HG02885 (cell line): ENCODE measurements at regions not wholly inside any gene's neighbourhood (a gene's known extent, or its start where the extent isn't known, plus 50 kb on each side); places are given as distances from the start of the nearest gene placed in this dataset.
A peak's percentile ranks its signal among the peaks of the same experiment; 100 is the strongest.
"Not testable (repeated sequence)": the region's sequence is repeated elsewhere in the genome, so short reads cannot be mapped to it uniquely, and the experiment has no call there.

Experiments
- ATAC-seq: cut with Tn5 transposase; IDR thresholded peaks from one replicate; pipeline ENCODE4 v1.9.1; 2021; ENCODE audit warnings: mild to moderate bottlenecking; ENCODE audit not compliant: unreplicated experiment, poor library complexity

DNA sequence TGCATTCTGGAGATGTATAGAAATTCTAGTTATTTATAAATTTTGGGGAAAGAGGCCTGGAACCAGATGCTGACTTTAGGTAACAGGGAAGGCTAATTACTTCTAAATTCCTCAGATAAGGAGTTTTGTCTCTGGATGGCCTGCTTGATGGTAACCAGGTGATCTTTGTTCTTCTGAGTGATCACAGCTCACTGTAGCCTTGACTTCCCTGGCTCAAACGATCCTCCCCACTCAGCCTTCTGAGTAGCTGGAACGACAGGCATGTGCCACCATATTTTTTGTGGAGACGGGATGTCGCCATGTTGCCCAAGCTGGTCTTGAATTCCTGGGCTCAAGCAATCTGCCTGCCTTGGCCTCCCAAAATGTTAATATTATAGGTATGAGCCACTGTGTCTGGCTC, 54.4 kb upstream of the MSH6 start:
- ATAC-seq, result no peak

DNA sequence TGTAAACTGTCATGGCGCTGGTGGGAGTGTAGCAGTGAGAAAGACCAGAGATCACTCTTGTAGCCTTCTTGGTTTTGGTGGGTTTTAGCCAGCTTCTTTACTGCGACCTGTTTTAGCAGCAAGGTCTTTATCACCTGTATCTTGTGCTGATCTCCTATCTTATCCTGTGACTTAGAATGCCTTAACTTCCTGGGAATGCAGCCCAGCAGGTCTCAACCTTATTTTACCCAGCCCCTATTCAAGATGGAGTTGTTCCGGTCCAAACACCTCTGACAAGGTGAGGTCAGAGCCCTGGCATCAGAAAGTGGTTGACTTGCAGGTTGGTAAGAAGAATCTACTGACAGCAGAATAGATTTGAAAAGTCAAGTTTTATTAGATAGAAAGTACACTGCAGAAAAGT, 55.0 kb upstream of the MSH6 start:
- ATAC-seq, result no peak

DNA sequence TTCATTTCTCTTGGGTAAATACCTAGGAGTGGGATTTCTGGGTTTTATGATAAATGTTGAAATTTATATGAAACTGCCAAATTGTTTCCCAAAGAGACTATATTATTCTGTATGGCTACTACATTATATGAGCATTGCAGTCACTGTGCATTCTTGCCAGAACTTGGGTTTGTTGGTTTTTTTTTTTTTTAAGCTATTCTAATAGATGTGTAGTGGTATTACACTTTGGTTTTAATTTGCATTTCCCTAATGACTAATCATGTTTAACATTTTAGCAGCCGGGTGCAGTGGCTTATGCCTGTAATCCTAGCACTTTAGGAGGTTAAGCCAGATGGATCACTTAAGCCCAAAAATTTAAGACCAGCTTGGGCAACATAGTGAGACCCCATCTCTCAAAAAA, 56.0 kb upstream of the MSH6 start:
- ATAC-seq, result not testable (repeated sequence)

DNA sequence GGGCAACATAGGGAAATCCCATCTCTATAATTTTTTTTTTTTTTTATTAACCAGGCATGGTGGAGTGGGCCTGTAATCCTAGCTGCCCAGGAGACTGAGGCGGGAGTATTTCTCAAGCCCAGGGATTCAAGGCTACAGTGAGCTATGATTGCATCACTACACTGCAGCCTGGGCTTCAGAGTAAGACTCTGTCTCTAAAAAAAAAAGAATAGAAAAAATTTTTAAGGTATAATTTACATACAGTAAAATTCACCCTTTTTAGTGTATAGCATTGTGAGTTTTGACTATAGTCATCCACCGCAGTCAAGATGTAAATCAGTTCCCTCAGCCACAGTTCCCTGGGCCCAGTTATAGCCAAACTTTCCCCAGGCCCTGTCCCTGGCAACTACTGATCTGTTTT, 57.1 kb upstream of the MSH6 start:
- peak; percentile 31 for ATAC-seq

DNA sequence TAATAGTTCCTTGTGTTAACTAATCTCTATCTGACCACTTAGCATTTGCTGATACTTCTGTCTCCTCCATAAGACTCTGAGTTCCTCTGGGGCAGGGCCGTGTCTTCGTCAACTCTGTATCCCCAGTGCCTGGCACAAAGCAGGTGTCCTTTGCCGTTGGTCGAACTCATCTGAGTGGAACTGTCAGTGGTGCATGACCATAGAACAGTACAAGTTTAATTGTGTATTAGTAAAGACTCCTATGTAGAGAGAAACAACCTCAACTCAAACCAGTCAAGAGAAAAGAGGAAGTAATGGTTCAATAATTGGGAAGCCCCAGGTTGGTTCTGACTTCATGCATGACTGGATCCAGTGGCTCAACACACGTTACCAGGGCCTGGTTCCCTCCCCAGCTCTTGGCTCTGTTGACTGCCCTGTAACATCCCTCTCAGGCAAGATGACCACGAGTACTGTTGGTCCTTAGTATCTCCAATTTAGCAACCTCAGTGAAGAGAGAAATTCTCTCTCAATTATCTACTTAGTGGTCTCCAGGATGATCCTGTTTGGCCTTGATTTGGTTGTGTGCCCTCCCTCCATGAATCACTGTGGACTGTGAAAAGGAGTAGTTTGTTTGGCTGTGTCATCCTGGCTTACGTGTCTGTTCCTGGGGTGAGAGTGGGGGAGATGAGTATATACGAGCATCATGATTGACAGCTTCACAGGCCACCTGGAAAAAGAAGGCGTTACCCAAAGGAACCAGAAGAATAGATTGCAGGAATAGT, 58.5 kb upstream of the MSH6 start:
- ATAC-seq, result peak; percentile 89

DNA sequence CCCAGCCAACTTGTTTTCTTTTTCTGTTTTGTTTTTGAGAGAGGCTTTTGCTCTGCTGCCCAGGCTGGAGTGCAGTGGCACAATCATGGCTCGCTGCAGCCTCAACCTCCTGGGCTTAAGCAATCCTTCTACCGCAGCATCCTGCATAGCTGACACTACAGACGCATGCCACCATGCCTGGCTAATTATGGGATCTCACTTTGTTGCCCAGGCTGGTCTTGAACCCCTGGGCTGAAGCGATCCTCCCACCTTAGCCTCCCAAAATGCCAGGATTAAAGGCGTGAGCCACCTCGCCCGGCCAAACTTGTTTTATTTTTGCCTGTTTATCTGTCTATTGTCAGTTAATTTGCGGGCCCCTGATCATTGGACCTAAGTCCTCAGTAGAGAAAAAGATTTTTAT, 61.6 kb upstream of the MSH6 start:
- no peak for ATAC-seq

DNA sequence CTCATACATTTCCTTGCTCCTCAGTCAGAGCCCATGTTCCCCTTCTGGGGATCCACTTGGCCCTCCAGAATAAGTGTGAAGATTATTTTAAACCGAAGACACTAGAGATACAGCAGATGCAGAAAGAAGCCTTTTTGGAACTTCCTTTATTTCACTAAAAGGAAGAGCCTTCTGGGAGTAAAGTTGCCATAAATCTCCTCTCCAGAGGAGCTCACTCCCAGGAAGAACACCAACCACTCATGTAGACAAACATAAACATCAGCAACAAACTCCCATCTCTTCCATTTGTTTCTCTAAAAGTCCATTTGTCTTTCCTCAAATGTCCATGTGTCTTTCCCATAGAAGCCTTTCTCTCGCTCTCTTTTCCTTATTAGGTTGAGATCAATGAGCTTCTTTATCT, 62.4 kb upstream of the MSH6 start:
- no peak for ATAC-seq

DNA sequence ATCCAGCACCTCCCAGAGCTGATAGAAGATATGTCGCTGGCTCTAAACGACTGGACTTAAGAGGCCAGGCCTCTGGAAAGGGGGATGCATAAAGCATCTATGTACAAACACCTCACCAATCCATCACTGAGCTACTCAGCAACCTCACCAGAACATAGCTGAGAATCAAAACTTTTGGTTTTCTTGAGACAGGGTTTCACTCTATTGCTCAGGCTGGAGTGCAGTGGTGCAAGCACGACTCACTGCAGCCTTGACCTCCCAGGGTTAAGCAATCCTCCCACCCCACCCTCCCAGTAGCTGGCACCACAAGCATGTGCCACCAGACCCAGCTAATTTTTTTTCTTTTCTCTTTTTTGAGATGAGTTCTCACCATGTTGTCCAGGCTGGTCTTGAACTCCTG, 62.9 kb upstream of the MSH6 start:
- no peak for ATAC-seq

DNA sequence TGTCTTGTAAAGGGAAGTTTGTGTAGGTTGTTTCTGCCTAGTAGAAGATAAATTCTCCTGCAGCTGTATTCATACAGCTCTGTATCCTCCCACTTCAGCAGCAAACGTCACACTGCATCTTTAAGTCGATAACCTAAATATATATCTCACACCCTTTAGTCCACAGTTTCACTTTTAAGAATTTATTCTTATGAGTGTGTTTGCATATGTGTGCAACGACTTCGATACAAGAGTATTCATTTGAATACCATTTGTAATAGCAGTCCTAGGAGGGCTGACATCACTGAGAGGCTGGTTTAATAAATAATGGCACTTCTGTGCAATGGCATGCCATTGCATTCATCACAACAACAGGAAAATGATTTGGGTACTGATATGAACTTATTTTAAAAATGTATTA, 63.8 kb upstream of the MSH6 start:
- peak; percentile 80 for ATAC-seq

DNA sequence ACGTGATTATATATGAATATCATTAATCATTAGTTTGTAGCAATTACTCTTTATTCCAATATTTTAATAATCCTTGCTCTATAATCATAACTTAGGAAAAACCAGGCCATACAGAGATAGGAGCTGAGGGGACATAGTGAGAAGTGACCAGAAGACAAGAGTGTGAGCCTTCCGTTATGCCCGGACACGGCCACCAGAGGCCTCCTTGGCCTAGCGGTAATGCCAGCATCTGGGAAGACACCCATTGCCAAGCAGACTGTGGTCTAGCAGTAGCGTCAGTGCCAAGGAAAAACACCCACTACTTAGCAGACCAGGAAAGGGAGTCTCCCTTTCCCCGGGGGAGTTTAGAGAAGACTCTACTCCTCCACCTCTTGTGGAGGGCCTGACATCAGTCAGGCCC, 66.6 kb upstream of the MSH6 start:
- ATAC-seq, result not testable (repeated sequence)

DNA sequence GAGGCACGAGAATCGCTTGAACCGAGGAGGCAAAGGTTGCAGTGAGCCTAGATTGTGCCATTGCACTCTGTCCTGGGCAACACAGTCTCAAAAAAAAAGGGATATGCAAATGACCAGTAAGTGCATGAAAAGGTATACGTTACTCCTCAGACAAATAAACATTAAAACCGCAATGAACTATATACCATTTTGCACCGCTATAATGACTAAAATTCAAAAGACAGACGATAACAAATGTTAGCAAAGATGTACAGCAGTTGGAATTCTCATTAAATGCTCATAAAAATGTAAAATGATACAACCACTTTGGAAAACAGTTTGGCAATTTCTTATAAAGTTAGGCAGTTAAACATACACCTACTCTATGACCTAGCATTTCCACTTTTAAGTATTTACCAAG, 67.4 kb upstream of the MSH6 start:
- no peak for ATAC-seq

DNA sequence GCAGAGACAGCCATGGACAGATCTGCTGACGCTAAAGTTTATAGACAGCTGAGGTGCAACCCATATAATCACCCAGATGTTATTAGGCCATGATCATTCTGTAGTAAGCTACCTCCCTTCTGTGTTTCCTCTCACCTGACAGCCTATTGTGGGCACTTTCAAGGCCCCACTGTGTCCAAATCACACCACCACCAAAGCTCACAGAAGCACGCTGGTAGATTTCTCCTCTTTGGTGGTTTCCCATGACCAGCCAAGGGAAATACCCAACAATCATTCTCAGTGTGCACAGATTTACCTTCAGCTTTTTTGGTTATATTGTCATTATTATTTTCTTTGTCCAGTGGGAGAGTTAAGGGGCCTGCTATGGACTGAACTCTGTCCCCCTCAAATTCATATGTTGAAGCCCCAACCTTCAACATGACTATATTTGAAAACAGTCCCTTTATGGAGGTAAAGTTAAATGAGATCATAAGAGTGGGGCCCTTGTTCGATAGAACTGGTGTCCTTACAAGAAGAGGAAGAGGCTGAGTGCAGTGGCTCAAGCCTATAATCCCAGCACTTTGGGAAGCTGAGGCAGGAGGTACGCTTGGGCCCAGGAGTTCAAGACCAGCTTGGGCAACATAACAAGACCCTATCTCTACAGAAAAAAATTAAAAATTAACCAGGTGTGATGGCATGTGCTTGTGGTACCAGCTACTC, 74.0 kb upstream of the MSH6 start:
- peak; percentile 87 for ATAC-seq

DNA sequence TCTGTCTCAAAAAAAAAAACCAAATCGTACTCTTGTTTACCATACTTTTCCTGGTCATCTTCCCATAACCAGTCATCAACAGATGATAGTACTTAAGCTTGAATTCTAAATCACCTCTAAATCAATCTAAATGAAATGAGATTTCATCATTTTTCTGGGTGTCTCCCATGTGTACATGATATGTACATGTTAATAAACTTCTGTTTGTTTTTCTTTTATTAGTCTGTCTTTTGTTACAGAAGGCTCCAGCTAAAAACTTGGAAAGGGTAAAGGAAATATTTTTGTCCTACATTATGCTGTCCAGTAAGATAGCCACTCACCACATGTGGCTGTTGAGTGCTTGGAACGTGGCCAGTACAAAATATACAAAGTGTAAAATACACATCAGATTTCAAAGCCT, 78.7 kb upstream of the MSH6 start:
- no peak for ATAC-seq

DNA sequence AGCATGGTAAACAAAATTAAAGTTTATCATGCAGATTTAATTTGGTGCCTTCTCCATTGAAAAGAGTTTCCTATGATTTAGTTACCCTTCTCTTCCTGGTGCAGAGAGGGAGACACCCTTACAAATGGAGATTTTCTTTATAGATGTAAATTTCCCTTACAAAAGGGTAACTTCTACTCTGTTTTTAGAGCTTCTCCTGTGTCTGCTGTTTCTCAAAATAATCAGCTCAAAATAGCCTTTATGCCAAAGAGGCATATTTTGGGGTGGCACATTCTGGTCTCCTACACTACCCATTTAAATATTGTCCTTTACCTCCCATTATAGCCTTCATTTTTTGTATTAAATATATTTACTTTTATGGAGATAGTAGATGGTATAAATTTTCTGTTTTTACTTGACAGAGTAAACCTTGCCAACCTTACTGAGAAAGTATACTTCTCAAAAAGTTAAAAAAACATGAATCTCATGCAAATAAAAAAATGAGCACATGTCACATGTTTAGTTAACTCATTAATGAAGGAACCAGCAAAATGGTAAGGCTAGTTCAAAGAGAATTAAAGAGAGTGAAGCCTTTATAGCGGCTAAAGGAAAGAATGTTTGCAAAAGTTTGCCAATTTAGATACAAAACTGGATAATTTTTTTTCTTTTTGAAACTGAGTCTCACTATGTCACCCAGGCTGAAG, 83.3 kb upstream of the MSH6 start:
- no peak for ATAC-seq

DNA sequence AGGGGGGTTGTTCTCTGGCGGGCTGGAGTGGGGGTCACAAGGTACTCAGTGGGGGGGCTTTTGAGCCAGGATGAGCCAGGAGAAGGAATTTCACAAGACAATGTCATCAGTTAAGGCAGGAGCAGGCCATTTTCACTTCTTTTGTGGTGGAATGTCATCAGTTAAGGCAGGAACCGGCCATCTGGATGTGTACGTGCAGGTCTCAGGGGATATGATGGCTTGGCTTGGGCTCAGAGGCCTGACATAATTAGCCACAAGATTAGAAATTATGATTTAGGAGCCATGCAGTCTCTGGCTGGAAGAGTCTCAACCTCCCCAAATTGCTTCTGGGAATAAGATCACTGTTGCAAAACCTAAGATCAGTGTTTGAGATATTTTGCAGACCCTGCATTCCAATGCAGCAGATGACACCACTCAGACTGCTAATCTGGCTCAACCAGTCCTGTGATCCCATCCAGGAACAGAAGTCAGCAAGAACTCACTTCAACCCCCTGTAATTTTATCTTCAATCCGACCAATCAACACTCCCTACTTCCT, 84.4 kb upstream of the MSH6 start:
- ATAC-seq, result not testable (repeated sequence)

DNA sequence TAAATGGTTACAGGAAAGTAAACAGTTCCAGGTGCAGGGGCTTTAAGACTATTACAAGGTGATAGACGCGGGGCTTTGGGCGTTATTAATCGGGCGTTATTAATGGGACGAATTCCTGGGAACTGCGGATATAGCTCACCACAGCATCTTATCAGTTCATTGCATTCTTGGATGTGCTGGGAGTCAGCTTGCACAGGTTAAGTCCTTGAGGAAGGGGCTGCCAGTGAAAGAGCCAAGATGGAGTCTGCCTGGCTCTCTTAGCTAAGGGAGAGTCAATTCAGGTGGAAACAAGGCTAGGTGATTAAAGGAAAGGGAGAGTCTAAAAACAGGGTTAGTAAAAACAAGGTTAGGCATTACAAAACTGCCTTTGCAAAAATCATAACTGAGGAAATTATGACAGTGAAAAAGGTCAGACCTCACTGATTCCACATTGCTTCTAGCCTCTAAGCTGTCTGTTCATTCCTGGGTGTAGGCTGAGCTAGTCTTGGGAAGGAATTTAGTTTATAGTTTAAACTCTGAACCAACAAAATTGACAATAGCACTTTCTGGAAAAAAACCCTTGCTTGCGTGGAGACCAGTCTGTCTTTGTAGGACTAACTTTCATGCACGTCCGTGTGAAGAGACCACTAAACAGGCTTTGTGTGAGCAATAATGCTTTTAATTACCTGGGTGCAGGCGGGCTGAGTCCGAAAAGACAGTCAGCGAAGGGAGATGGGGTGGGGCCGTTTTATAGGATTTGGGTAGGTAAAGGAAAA, 85.1 kb upstream of the MSH6 start:
- not testable (repeated sequence) for ATAC-seq

DNA sequence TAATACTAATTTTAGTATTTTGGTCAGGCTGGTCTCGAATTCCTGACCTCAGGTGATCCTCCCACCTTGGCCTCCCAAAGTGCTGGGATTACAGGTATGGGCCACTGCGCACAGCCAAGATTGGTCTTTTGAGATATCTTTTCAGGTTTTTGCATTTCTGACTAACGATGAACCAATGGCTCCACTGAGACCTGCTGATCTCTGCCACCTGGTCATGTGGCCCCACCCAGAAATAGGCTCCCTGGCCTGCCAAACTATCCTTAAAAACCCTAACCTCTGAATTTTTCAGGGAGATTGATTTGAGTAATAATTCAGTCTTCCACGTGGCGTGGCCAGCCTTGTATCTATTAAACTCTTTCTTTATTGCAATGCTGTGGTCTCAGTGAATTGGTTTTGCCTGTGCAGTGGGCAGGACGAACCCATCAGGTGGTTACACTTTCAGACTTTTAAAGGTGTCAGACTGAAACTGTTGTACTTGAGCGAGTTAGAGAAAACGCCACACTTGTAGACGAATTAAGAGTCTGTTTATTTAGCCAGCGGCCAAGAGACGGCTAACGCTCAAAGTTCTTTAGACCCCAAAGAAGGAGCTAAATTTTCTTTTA, 85.8 kb upstream of the MSH6 start:
- peak; percentile 85 for ATAC-seq

DNA sequence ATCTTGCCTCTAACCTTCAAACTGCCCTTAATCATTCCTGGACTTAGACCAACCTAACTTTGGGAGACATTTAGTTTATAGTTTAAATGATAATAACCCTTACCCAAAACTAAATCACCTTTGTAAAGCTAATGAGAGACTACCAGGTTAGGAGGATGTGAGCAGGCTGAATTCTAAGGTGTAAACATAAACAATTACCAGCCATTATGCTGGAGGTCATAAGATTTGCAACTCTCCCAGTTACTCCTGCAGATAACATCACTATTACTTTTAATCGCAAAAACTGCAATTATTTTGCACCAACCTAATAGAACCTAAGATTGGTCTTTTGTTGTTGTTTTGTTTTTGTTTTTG, 86.5 kb upstream of the MSH6 start:
- no peak for ATAC-seq

DNA sequence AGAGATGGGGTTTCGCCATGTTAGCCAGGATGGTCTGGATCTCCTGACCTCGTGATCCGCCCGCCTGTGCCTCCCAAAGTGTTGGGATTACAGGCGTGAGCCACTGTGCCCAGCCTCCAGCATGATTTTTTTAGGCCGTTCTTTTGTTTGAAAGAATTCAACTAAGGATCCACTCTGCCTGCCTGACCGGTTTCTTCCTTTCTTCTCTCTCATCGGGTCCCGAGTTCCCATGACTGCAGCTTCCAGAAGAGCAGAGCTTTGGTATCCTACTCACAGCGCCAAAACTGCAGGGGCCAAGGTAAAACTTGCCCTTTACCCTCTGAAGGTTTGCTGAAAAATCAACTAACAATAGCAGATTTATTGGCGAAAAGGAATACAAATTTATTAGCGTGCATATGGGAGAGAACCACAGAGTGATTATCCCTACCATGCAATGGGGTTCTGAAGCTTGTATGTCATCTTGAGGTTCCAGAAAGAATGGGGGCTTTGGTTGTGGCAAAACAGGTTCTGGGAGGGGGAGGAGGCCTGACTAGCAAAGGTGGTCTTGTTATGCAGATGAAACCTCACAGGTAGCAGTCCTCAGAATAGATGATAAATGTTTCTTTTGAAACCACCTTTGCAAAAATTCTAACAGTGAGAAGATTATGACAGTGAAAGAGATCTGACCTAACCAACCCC, 87.0 kb upstream of the MSH6 start:
- ATAC-seq, result no peak

DNA sequence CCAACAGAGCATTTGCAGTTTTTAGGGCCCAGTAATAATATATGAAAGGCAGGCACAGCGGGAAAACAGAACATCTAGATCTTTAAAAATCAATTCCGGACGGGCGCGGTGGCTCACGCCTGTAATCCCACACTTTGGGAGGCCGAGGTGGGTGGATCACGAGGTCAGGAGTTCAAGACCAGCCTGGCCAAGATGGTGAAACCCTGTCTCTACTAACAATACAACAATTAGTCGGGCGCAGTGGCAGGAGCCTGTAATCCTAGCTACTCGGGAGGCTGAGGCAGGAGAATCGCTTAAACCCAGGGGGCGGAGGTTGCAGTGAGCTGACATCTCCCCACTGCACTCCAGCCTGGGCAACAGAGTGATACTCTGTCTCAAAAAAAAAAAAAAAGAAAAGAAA, 88.5 kb upstream of the MSH6 start:
- not testable (repeated sequence) for ATAC-seq
